ENCODE measurements at regions not wholly inside any gene's neighbourhood (a gene's known extent, or its start where the extent isn't known, plus 50 kb on each side); places are given as distances from the start of the nearest gene placed in this dataset.

GRCh38 chr19:30848636-30849425, 476.6 kb downstream of the ZNF536 start:
- H3K4me2 ChIP-seq (ENCODE audit: low read depth, low read length), result no peak overlapping the region
- peaks cover 40% of the 10 kb centered on the region for H3K27me3 ChIP-seq (replicated peaks; ENCODE audit: insufficient read depth, low read length)
- DNase-seq, result no peak
- H4K20me1 ChIP-seq (ENCODE audit: insufficient read depth, low read length), result no peaks in the 10 kb centered on the region
- H3K9me2 ChIP-seq (replicated peaks; ENCODE audit: insufficient read depth, low read length), result no peaks in the 10 kb centered on the region
- H3K9me3 ChIP-seq (replicated peaks; ENCODE audit: insufficient read depth, low read length), result no peaks in the 10 kb centered on the region
- H3K79me2 ChIP-seq (ENCODE audit: low read length), result no peaks in the 10 kb centered on the region
- H3F3A ChIP-seq (ENCODE audit: insufficient read depth, low read length), result no peaks in the 10 kb centered on the region
- H3K4me3 ChIP-seq (ENCODE audit: low read length), result no peak overlapping the region
- no peaks in the 10 kb centered on the region for H3K36me3 ChIP-seq (replicated peaks; ENCODE audit: insufficient read depth, low read length)
- H3K27ac ChIP-seq (ENCODE audit: low read length), result no peak overlapping the region
- H2AFZ ChIP-seq (ENCODE audit: low read length), result no peak overlapping the region
- H3K9ac ChIP-seq (ENCODE audit: low read length), result no peak overlapping the region
- H3K4me1 ChIP-seq (ENCODE audit: low read length), result no peaks in the 10 kb centered on the region
- TF ChIP-seq EZH2 (optimal IDR thresholded peaks at IDR 0.05; ENCODE audit: low read depth, low read length), result no peak
- no peak for TF ChIP-seq EZH2phosphoT487 (IDR thresholded peaks at IDR 0.05; ENCODE audit: low read length)
- no peak for TF ChIP-seq CTCF (IDR thresholded peaks at IDR 0.05; ENCODE audit: low read length)

GRCh38 chr19:30846102-30846501, 473.9 kb downstream of the ZNF536 start:
- Histone ChIP-seq H3K36me3 (replicated peaks; ENCODE audit: insufficient read depth, low read length) (no peaks in the 10 kb centered on the region), H3K79me2 (ENCODE audit: low read length) (no peaks in the 10 kb centered on the region), H3K9ac (ENCODE audit: low read length) (no peak overlapping the region), H3K9me3 (replicated peaks; ENCODE audit: insufficient read depth, low read length) (no peaks in the 10 kb centered on the region), H3K4me2 (ENCODE audit: low read depth, low read length) (no peak overlapping the region), H3K27ac (ENCODE audit: low read length) (no peak overlapping the region), H3K4me3 (ENCODE audit: low read length) (no peak overlapping the region), H4K20me1 (ENCODE audit: insufficient read depth, low read length) (no peaks in the 10 kb centered on the region), H2AFZ (ENCODE audit: low read length) (no peak overlapping the region), H3K4me1 (ENCODE audit: low read length) (no peaks in the 10 kb centered on the region), H3K27me3 (replicated peaks; ENCODE audit: insufficient read depth, low read length) (peaks cover 45% of the 10 kb centered on the region), H3K9me2 (replicated peaks; ENCODE audit: insufficient read depth, low read length) (no peaks in the 10 kb centered on the region), H3F3A (ENCODE audit: insufficient read depth, low read length) (no peaks in the 10 kb centered on the region)
- TF ChIP-seq EZH2 (optimal IDR thresholded peaks at IDR 0.05; ENCODE audit: low read depth, low read length) (no peak), EZH2phosphoT487 (IDR thresholded peaks at IDR 0.05; ENCODE audit: low read length) (no peak), CTCF (IDR thresholded peaks at IDR 0.05; ENCODE audit: low read length) (no peak)
- DNase-seq, result no peak

GRCh38 chr19:30842926-30843325, 470.7 kb downstream of the ZNF536 start:
- Histone ChIP-seq H3K9me2 (replicated peaks; ENCODE audit: insufficient read depth, low read length) (no peaks in the 10 kb centered on the region), H3K79me2 (ENCODE audit: low read length) (no peaks in the 10 kb centered on the region), H3K4me3 (ENCODE audit: low read length) (no peak overlapping the region), H3K9me3 (replicated peaks; ENCODE audit: insufficient read depth, low read length) (no peaks in the 10 kb centered on the region), H3K9ac (ENCODE audit: low read length) (no peak overlapping the region), H3K4me1 (ENCODE audit: low read length) (no peaks in the 10 kb centered on the region), H3K36me3 (replicated peaks; ENCODE audit: insufficient read depth, low read length) (no peaks in the 10 kb centered on the region), H3K27me3 (replicated peaks; ENCODE audit: insufficient read depth, low read length) (peaks cover 58% of the 10 kb centered on the region), H3K4me2 (ENCODE audit: low read depth, low read length) (no peak overlapping the region), H4K20me1 (ENCODE audit: insufficient read depth, low read length) (no peaks in the 10 kb centered on the region), H3K27ac (ENCODE audit: low read length) (no peak overlapping the region), H2AFZ (ENCODE audit: low read length) (no peak overlapping the region), H3F3A (ENCODE audit: insufficient read depth, low read length) (no peaks in the 10 kb centered on the region)
- no peak for DNase-seq
- no peak for TF ChIP-seq EZH2 (optimal IDR thresholded peaks at IDR 0.05; ENCODE audit: low read depth, low read length)

- H3K36me3 ChIP-seq (replicated peaks; ENCODE audit: insufficient read depth, low read length), result no peaks in the 10 kb centered on the region
- no peaks in the 10 kb centered on the region for H3K4me1 ChIP-seq (ENCODE audit: low read length)
- no peak overlapping the region for H3K27ac ChIP-seq (ENCODE audit: low read length)
- H3F3A ChIP-seq (ENCODE audit: insufficient read depth, low read length), result no peaks in the 10 kb centered on the region
- no peaks in the 10 kb centered on the region for H3K9me2 ChIP-seq (replicated peaks; ENCODE audit: insufficient read depth, low read length)
- no peaks in the 10 kb centered on the region for H3K9me3 ChIP-seq (replicated peaks; ENCODE audit: insufficient read depth, low read length)
- no peak for TF ChIP-seq EZH2phosphoT487 (IDR thresholded peaks at IDR 0.05; ENCODE audit: low read length)
- no peak for TF ChIP-seq CTCF (IDR thresholded peaks at IDR 0.05; ENCODE audit: low read length)
- no peak for TF ChIP-seq EZH2 (optimal IDR thresholded peaks at IDR 0.05; ENCODE audit: low read depth, low read length)
- H3K27me3 ChIP-seq (replicated peaks; ENCODE audit: insufficient read depth, low read length), result peaks cover 57% of the 10 kb centered on the region
- no peak overlapping the region for H3K4me2 ChIP-seq (ENCODE audit: low read depth, low read length)
- H3K4me3 ChIP-seq (ENCODE audit: low read length), result no peak overlapping the region
- no peak for DNase-seq
- H2AFZ ChIP-seq (ENCODE audit: low read length), result no peak overlapping the region
- H3K9ac ChIP-seq (ENCODE audit: low read length), result no peak overlapping the region
- no peaks in the 10 kb centered on the region for H3K79me2 ChIP-seq (ENCODE audit: low read length)
- no peaks in the 10 kb centered on the region for H4K20me1 ChIP-seq (ENCODE audit: insufficient read depth, low read length)
Observed at GRCh38 chr19:30841934-30842333, 469.8 kb downstream of the ZNF536 start.

All from MM.1S (cell line).